ENCODE measurements at regions not wholly inside any gene's neighbourhood (a gene's known extent, or its start where the extent isn't known, plus 50 kb on each side); places are given as distances from the start of the nearest gene placed in this dataset.
A peak's percentile ranks its signal among the peaks of the same experiment; 100 is the strongest.
"Not testable (repeated sequence)": the region's sequence is repeated elsewhere in the genome, so short reads cannot be mapped to it uniquely, and the experiment has no call there.

DNA sequence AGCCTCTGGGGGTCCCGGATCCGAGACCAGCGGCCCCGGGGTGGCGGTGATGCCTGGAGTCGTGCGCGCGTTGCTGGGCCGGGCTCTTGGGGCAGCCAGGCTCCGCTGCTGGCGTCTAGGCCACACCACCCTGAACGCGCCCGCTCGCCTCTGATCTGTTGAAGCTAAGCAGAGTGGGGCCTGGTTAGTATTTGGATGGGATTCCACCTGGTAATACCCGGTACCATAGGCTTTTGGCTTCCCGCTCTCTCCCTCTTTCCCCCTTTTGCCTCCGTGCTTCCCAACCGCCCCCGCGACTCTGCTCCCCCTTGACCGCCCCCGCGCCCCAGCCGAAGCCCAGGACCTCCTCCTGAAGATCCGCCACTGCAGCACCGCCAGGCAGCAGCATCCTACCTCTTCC lies 1383.5 kb upstream of the DEFB115 start (continued):
- TF ChIP-seq EZH2phosphoT487 (IDR thresholded peaks at IDR 0.05; ENCODE audit: borderline replicate concordance, low read depth), result no peak
- no peak for TF ChIP-seq RCOR1 (IDR thresholded peaks at IDR 0.05; ENCODE audit: low read length)
- no peak for TF ChIP-seq CHD2 (IDR thresholded peaks at IDR 0.05; ENCODE audit: low read length, partially characterized antibody)
- TF ChIP-seq, protein P1, sequence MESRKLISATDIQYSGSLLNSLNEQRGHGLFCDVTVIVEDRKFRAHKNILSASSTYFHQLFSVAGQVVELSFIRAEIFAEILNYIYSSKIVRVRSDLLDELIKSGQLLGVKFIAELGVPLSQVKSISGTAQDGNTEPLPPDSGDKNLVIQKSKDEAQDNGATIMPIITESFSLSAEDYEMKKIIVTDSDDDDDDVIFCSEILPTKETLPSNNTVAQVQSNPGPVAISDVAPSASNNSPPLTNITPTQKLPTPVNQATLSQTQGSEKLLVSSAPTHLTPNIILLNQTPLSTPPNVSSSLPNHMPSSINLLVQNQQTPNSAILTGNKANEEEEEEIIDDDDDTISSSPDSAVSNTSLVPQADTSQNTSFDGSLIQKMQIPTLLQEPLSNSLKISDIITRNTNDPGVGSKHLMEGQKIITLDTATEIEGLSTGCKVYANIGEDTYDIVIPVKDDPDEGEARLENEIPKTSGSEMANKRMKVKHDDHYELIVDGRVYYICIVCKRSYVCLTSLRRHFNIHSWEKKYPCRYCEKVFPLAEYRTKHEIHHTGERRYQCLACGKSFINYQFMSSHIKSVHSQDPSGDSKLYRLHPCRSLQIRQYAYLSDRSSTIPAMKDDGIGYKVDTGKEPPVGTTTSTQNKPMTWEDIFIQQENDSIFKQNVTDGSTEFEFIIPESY (IDR thresholded peaks at IDR 0.05; ENCODE audit: borderline replicate concordance, low read depth), result no peak

DNA sequence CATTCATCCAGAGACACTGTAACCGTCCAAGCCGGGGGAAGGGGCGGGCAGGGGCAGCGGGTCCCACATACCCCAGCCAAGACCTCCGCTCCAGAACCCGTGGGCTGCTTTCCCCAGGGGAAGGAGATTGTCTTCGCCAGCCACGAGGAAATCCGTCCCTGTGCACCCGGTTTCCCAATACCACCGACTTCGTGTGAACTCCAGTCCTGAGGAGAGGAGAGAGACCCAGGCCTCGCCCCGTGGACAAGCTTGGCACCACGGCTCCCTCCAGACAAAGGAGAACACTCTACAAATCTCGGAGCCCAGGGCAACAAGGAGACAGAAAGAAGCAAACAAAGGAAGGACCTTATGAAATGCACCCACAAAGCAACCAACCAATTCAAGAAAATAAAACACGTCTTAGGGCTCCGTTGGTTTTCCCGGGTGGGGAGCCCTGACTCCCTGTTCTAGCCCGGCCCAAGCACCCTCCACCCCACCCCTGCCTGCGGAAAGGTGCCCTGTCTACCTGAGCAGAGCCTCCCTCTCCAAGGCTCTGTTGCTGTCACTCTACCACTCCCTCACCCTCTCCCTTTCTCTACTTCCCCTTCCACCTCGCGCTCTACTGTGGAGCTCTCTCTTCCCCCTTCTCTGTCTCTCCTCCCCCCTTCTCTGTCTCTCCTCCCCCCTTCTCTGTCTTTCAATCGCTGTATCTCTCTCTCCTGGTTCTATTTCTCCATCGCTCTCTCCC lies 1382.8 kb upstream of the DEFB115 start:
- no peaks in the 10 kb centered on the region for H3K9me2 ChIP-seq
- TF ChIP-seq RCOR1 (IDR thresholded peaks at IDR 0.05; ENCODE audit: low read length) (no peak), RFX5 (IDR thresholded peaks at IDR 0.05; ENCODE audit: low read length) (no peak), SIN3A (IDR thresholded peaks at IDR 0.05; ENCODE audit: borderline replicate concordance, low read depth, low read length) (no peak)
- TF ChIP-seq, protein P2, sequence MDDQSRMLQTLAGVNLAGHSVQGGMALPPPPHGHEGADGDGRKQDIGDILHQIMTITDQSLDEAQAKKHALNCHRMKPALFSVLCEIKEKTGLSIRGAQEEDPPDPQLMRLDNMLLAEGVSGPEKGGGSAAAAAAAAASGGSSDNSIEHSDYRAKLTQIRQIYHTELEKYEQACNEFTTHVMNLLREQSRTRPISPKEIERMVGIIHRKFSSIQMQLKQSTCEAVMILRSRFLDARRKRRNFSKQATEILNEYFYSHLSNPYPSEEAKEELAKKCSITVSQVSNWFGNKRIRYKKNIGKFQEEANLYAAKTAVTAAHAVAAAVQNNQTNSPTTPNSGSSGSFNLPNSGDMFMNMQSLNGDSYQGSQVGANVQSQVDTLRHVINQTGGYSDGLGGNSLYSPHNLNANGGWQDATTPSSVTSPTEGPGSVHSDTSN (IDR thresholded peaks at IDR 0.05), result no peak
- H3F3A ChIP-seq (replicated peaks; ENCODE audit: insufficient read depth), result no peaks in the 10 kb centered on the region
- ChIA-PET POLR2A (no interaction called here), CTCF (no interaction called here)
- H3K79me2 ChIP-seq (ENCODE audit: insufficient read depth), result no peaks in the 10 kb centered on the region
- H4K20me1 ChIP-seq (ENCODE audit: insufficient read depth), result no peaks in the 10 kb centered on the region
- H3K4me3 ChIP-seq (ENCODE audit: low read depth in 2 of 2, low read length in 1 of 2), result no peak overlapping the region
- no peaks in the 10 kb centered on the region for H3K36me3 ChIP-seq (replicated peaks in 1 of 2; ENCODE audit: control insufficient read depth in 1 of 2, insufficient read depth in 2 of 2, low read length in 1 of 2)
- H3K4me2 ChIP-seq, result no peak overlapping the region
- DNase-seq, result peak; percentile 36
- no peak overlapping the region for H3K9ac ChIP-seq
- 58% methylated on average over 23 of the region's 25 CpGs for WGBS (ENCODE audit: low lambda C conversion rate)
- no peak overlapping the region for H2AFZ ChIP-seq (ENCODE audit: low read depth)
- H3K4me1 ChIP-seq (ENCODE audit: control insufficient read depth in 1 of 2, insufficient read depth in 2 of 2, low read depth in 1 of 2, low read length in 1 of 2), result peaks cover 0 to 11% of the 10 kb centered on the region in 2 experiments; a peak in 1 of 4 replicates
- peaks cover 2% of the 10 kb centered on the region; the same call in 1 of the 2 replicates for H3K9me3 ChIP-seq
- no peak overlapping the region for H3K27ac ChIP-seq (ENCODE audit: low read depth in 2 of 2, low read length in 1 of 2)
- H3K27me3 ChIP-seq (ENCODE audit: insufficient read depth), result no peaks in the 10 kb centered on the region

DNA sequence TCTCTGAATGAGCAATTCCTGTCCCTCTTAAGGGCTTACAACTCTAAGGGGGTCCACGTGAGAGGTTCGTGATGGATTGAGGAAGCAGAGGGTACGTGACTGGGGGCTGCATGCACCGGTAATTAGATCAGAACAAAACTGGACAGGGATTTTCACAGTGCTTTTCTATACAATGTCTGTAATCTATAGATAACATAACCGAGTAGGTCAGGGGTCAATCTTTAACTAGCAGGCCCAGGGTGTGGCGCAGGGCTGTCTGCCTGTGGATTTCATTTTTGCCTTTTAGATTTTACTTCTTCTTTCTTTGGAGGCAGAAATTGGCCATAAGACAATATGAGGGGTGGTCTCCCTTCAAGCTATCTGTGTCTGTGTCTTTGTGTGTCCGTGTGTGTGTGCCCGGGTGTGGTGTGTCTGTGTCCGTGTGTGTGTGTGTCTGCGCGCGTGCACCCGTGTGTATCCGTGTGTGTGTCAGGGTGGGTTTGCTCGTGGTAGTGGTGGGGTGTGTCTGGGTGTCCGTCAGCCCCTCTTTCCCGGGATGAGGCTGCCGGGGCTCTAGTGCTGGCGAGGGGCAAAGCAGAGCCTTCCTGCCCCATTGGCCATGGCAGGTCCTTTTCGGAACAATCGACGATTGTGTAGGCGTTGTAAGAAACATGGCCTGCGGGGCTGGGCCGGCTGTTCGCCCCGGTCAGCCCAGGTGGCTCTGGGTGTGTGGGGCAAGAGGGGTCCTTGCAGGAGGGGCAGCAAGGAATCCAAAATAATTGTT lies 1382.0 kb upstream of the DEFB115 start:
- H3K27ac ChIP-seq (ENCODE audit: low read depth in 2 of 2, low read length in 1 of 2); CTCF ChIA-PET: not testable (repeated sequence)
- 67% methylated on average over 27 of the region's 27 CpGs for WGBS (ENCODE audit: low lambda C conversion rate)

DNA sequence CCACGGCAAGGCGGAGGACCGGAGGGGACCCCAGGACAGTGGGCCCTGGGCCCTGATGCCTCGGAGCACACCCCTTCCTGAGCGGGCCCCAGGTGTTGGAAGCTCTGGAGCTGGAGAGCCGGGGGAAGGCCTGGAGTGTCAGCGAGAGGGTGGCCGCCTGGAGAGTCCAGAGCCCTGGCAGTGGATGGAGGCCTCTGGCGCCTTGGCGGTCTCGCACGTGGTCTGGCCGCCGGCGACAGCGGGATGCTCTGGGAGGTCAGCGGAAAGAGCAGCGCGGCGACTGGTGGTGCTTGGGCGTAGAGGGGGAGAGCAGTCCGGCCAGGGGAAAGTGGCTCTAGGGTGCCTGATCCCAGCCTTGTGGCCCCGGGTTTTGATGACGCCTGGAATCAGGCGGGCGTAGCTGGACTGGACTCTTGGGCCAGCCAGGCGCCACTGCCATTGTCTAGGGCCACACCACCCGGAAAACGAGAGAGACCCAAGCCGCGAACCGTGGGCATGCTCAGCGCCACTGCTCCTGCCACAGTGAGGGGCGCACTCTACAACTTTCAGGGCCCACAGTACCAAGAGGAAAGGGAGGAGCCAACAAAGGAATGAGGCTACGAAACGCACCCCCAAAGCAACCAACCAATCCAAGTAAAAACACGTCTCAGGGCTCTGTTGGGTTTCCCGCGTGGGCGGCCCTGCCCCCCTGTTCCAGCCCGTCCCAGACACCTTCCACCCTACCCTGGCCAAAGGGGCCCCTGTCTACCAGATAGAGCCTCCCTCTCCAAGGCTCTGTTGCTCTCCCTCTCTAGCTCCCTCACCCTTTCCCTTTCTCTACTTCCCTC lies 1381.2 kb upstream of the DEFB115 start:
- H3K27me3 ChIP-seq (ENCODE audit: insufficient read depth); H3K9ac ChIP-seq; H3K36me3 ChIP-seq (replicated peaks in 1 of 2; ENCODE audit: control insufficient read depth in 1 of 2, insufficient read depth in 2 of 2, low read length in 1 of 2); H3K9me2 ChIP-seq; H3K79me2 ChIP-seq (ENCODE audit: insufficient read depth); H3K27ac ChIP-seq (ENCODE audit: low read depth in 2 of 2, low read length in 1 of 2); H3K4me3 ChIP-seq (ENCODE audit: low read depth in 2 of 2, low read length in 1 of 2); H2AFZ ChIP-seq (ENCODE audit: low read depth); H3F3A ChIP-seq (replicated peaks; ENCODE audit: insufficient read depth); H4K20me1 ChIP-seq (ENCODE audit: insufficient read depth); H3K9me3 ChIP-seq; CTCF ChIA-PET; H3K4me2 ChIP-seq: not testable (repeated sequence)
- 66% methylated on average over 33 of the region's 41 CpGs for WGBS (ENCODE audit: low lambda C conversion rate)
- POLR2A ChIA-PET, result interaction anchor here (0.8 kb wide), 1 partner anchor 936 kb away, joined by 5 read pairs; no protein-coding TSS in a partner anchor
- peak; percentile 5 for DNase-seq
- H3K4me1 ChIP-seq (ENCODE audit: control insufficient read depth in 1 of 2, insufficient read depth in 2 of 2, low read depth in 1 of 2, low read length in 1 of 2), result peaks cover 0 to 11% of the 10 kb centered on the region in 2 experiments; a peak in 1 of 4 replicates

More for the DNA sequence above, 1382.0 kb upstream of the DEFB115 start:
- H3K9me3 ChIP-seq; POLR2A ChIA-PET; H3K4me2 ChIP-seq; H3K36me3 ChIP-seq (replicated peaks in 1 of 2; ENCODE audit: control insufficient read depth in 1 of 2, insufficient read depth in 2 of 2, low read length in 1 of 2); H3F3A ChIP-seq (replicated peaks; ENCODE audit: insufficient read depth); H3K27me3 ChIP-seq (ENCODE audit: insufficient read depth); H4K20me1 ChIP-seq (ENCODE audit: insufficient read depth); H3K9me2 ChIP-seq; H2AFZ ChIP-seq (ENCODE audit: low read depth); H3K4me3 ChIP-seq (ENCODE audit: low read depth in 2 of 2, low read length in 1 of 2); H3K79me2 ChIP-seq (ENCODE audit: insufficient read depth); H3K9ac ChIP-seq: not testable (repeated sequence)
- DNase-seq, result peak; percentile 5
- H3K4me1 ChIP-seq (ENCODE audit: control insufficient read depth in 1 of 2, insufficient read depth in 2 of 2, low read depth in 1 of 2, low read length in 1 of 2), result peaks cover 0 to 11% of the 10 kb centered on the region in 2 experiments; a peak in 1 of 4 replicates
